ENCODE measurements at regions not wholly inside any gene's neighbourhood (a gene's known extent, or its start where the extent isn't known, plus 50 kb on each side); places are given as distances from the start of the nearest gene placed in this dataset.

GRCh38 chr3:177946048-177946447 is 590.2 kb upstream of the KCNMB2 start:
- Histone ChIP-seq H3K9me3 (no peaks in the 10 kb centered on the region), H3K27me3 (no peaks in the 10 kb centered on the region), H3K4me1 (no peaks in the 10 kb centered on the region), H3K27ac (no peak overlapping the region), H3K4me3 (no peak overlapping the region), H3K36me3 (ENCODE audit: low read depth, missing control alignments) (no peaks in the 10 kb centered on the region)
- TF ChIP-seq POLR2A (IDR thresholded peaks at IDR 0.05) (no peak), CTCF (IDR thresholded peaks at IDR 0.05) (no peak)
- no peak for DNase-seq
- intact Hi-C loops (cut with DNase I; ENCODE audit: low total_unique reads) = no loop called here
- WGBS, 2 donors = 89 to 93% methylated on average over 7 of the region's 7 CpGs

- Histone ChIP-seq H3K4me1 (no peaks in the 10 kb centered on the region), H3K4me3 (no peak overlapping the region), H3K27ac (no peak overlapping the region), H3K36me3 (ENCODE audit: low read depth, missing control alignments) (no peaks in the 10 kb centered on the region), H3K9me3 (no peaks in the 10 kb centered on the region), H3K27me3 (no peaks in the 10 kb centered on the region)
- intact Hi-C loops (cut with DNase I; ENCODE audit: low total_unique reads) = no loop called here
- DNase-seq = no peak
- WGBS, 2 donors = 85 to 99% methylated on average over 1 of the region's 1 CpG
- TF ChIP-seq POLR2A (IDR thresholded peaks at IDR 0.05) = no peak
- no peak for TF ChIP-seq CTCF (IDR thresholded peaks at IDR 0.05)
Observed at GRCh38 chr3:177946497-177946896, 589.7 kb upstream of the KCNMB2 start.

GRCh38 chr3:177946936-177947335 is 589.3 kb upstream of the KCNMB2 start:
- DNase-seq = no peak
- Histone ChIP-seq H3K36me3 (ENCODE audit: low read depth, missing control alignments) (no peaks in the 10 kb centered on the region), H3K27me3 (no peaks in the 10 kb centered on the region), H3K4me1 (no peaks in the 10 kb centered on the region), H3K9me3 (no peaks in the 10 kb centered on the region), H3K4me3 (no peak overlapping the region), H3K27ac (no peak overlapping the region)
- intact Hi-C loops (cut with DNase I; ENCODE audit: low total_unique reads) = no loop called here
- WGBS, 2 donors = 83 to 85% methylated on average over 3 of the region's 3 CpGs
- TF ChIP-seq POLR2A (IDR thresholded peaks at IDR 0.05) (no peak), CTCF (IDR thresholded peaks at IDR 0.05) (no peak)

GRCh38 chr3:177947901-177948300 is 588.3 kb upstream of the KCNMB2 start:
- 89 to 92% methylated on average over 2 of the region's 2 CpGs for WGBS, 2 donors
- Histone ChIP-seq H3K27ac (no peak overlapping the region), H3K4me3 (no peak overlapping the region), H3K4me1 (no peaks in the 10 kb centered on the region), H3K27me3 (no peaks in the 10 kb centered on the region), H3K36me3 (ENCODE audit: low read depth, missing control alignments) (no peaks in the 10 kb centered on the region), H3K9me3 (no peaks in the 10 kb centered on the region)
- no peak for DNase-seq
- intact Hi-C loops (cut with DNase I; ENCODE audit: low total_unique reads) = no loop called here
- TF ChIP-seq POLR2A (IDR thresholded peaks at IDR 0.05) (no peak), CTCF (IDR thresholded peaks at IDR 0.05) (no peak)

GRCh38 chr3:177948716-177949425 is 587.4 kb upstream of the KCNMB2 start:
- Histone ChIP-seq H3K27ac (no peak overlapping the region), H3K4me3 (no peak overlapping the region), H3K36me3 (ENCODE audit: low read depth, missing control alignments) (no peaks in the 10 kb centered on the region), H3K9me3 (no peaks in the 10 kb centered on the region), H3K27me3 (no peaks in the 10 kb centered on the region), H3K4me1 (no peaks in the 10 kb centered on the region)
- no peak for DNase-seq
- intact Hi-C loops (cut with DNase I; ENCODE audit: low total_unique reads) = no loop called here
- 94 to 96% methylated on average over 4 of the region's 4 CpGs for WGBS, 2 donors
- TF ChIP-seq POLR2A (IDR thresholded peaks at IDR 0.05) (no peak), CTCF (IDR thresholded peaks at IDR 0.05) (no peak)

Data from testis (tissue), 2 donors.